ENCODE measurements at regions not wholly inside any gene's neighbourhood (a gene's known extent, or its start where the extent isn't known, plus 50 kb on each side); places are given as distances from the start of the nearest gene placed in this dataset.

GRCh38 chr1:224512600-224513151 lies 78.1 kb upstream of the WDR26 start:
- FAIRE-seq (no peak), DNase-seq (ENCODE audit: insufficient read length, low spot score) (no peak)
- TF ChIP-seq POU2F2 (IDR thresholded peaks at IDR 0.05; ENCODE audit: low read depth, low read length) (no peak), SPI1 (IDR thresholded peaks at IDR 0.05; ENCODE audit: low read depth, low read length) (no peak)

- no peak for DNase-seq (ENCODE audit: insufficient read length, low spot score)
- TF ChIP-seq SPI1 (IDR thresholded peaks at IDR 0.05; ENCODE audit: low read depth, low read length) (no peak), TAF1 (IDR thresholded peaks at IDR 0.05; ENCODE audit: low read depth, low read length) (no peak), POLR2AphosphoS5 (IDR thresholded peaks at IDR 0.05; ENCODE audit: low read depth, low read length) (no peak), PAX5 (IDR thresholded peaks at IDR 0.05; ENCODE audit: insufficient read depth, low read length, severe bottlenecking) (no peak), POLR2A (IDR thresholded peaks at IDR 0.05; ENCODE audit: low read depth, low read length) (no peak), POU2F2 (IDR thresholded peaks at IDR 0.05; ENCODE audit: low read depth, low read length) (no peak)
- FAIRE-seq: no peak
These were observed 78.8 kb upstream of the WDR26 start for GRCh38 chr1:224513383-224513782.

GRCh38 chr1:224513787-224514209 lies 79.2 kb upstream of the WDR26 start:
- FAIRE-seq (peak; percentile 93), DNase-seq (ENCODE audit: insufficient read length, low spot score) (peak; percentile 84)
- TF ChIP-seq POU2F2 (IDR thresholded peaks at IDR 0.05; ENCODE audit: low read depth, low read length) (no peak), POLR2AphosphoS5 (IDR thresholded peaks at IDR 0.05; ENCODE audit: low read depth, low read length) (no peak), POLR2A (IDR thresholded peaks at IDR 0.05; ENCODE audit: low read depth, low read length) (no peak), SPI1 (IDR thresholded peaks at IDR 0.05; ENCODE audit: low read depth, low read length) (no peak), TAF1 (IDR thresholded peaks at IDR 0.05; ENCODE audit: low read depth, low read length) (no peak), PAX5 (IDR thresholded peaks at IDR 0.05; ENCODE audit: insufficient read depth, low read length, severe bottlenecking) (no peak)

GRCh38 chr1:224517171-224517570 lies 82.6 kb upstream of the WDR26 start:
- TF ChIP-seq TAF1 (IDR thresholded peaks at IDR 0.05; ENCODE audit: low read depth, low read length) (no peak), PAX5 (IDR thresholded peaks at IDR 0.05; ENCODE audit: insufficient read depth, low read length, severe bottlenecking) (no peak), SPI1 (IDR thresholded peaks at IDR 0.05; ENCODE audit: low read depth, low read length) (no peak), POLR2AphosphoS5 (IDR thresholded peaks at IDR 0.05; ENCODE audit: low read depth, low read length) (no peak), POU2F2 (IDR thresholded peaks at IDR 0.05; ENCODE audit: low read depth, low read length) (no peak), POLR2A (IDR thresholded peaks at IDR 0.05; ENCODE audit: low read depth, low read length) (no peak)
- FAIRE-seq (no peak), DNase-seq (ENCODE audit: insufficient read length, low spot score) (no peak)

- DNase-seq (ENCODE audit: insufficient read length, low spot score) (no peak), FAIRE-seq (no peak)
- TF ChIP-seq PAX5 (IDR thresholded peaks at IDR 0.05; ENCODE audit: insufficient read depth, low read length, severe bottlenecking): no peak
- no peak for TF ChIP-seq TAF1 (IDR thresholded peaks at IDR 0.05; ENCODE audit: low read depth, low read length)
- no peak for TF ChIP-seq SPI1 (IDR thresholded peaks at IDR 0.05; ENCODE audit: low read depth, low read length)
- no peak for TF ChIP-seq POLR2A (IDR thresholded peaks at IDR 0.05; ENCODE audit: low read depth, low read length)
- TF ChIP-seq POLR2AphosphoS5 (IDR thresholded peaks at IDR 0.05; ENCODE audit: low read depth, low read length): no peak
- TF ChIP-seq POU2F2 (IDR thresholded peaks at IDR 0.05; ENCODE audit: low read depth, low read length): no peak
These were observed 83.9 kb upstream of the WDR26 start for GRCh38 chr1:224518528-224518927.

GRCh38 chr1:224519874-224520273 lies 85.3 kb upstream of the WDR26 start:
- TF ChIP-seq POU2F2 (IDR thresholded peaks at IDR 0.05; ENCODE audit: low read depth, low read length) (no peak), PAX5 (IDR thresholded peaks at IDR 0.05; ENCODE audit: insufficient read depth, low read length, severe bottlenecking) (no peak)
- FAIRE-seq (no peak), DNase-seq (ENCODE audit: insufficient read length, low spot score) (no peak)

- DNase-seq (ENCODE audit: insufficient read length, low spot score) (no peak), FAIRE-seq (no peak)
- TF ChIP-seq POLR2AphosphoS5 (IDR thresholded peaks at IDR 0.05; ENCODE audit: low read depth, low read length) (no peak), PAX5 (IDR thresholded peaks at IDR 0.05; ENCODE audit: insufficient read depth, low read length, severe bottlenecking) (no peak), POLR2A (IDR thresholded peaks at IDR 0.05; ENCODE audit: low read depth, low read length) (no peak), SPI1 (IDR thresholded peaks at IDR 0.05; ENCODE audit: low read depth, low read length) (no peak), POU2F2 (IDR thresholded peaks at IDR 0.05; ENCODE audit: low read depth, low read length) (no peak), TAF1 (IDR thresholded peaks at IDR 0.05; ENCODE audit: low read depth, low read length) (no peak)
These were observed 86.2 kb upstream of the WDR26 start for GRCh38 chr1:224520808-224521207.

GRCh38 chr1:224521904-224522734 lies 87.5 kb upstream of the WDR26 start:
- FAIRE-seq: no peak
- TF ChIP-seq POU2F2 (IDR thresholded peaks at IDR 0.05; ENCODE audit: low read depth, low read length): no peak
- TF ChIP-seq POLR2A (IDR thresholded peaks at IDR 0.05; ENCODE audit: low read depth, low read length): no peak
- no peak for TF ChIP-seq TAF1 (IDR thresholded peaks at IDR 0.05; ENCODE audit: low read depth, low read length)
- TF ChIP-seq POLR2AphosphoS5 (IDR thresholded peaks at IDR 0.05; ENCODE audit: low read depth, low read length): no peak
- TF ChIP-seq SPI1 (IDR thresholded peaks at IDR 0.05; ENCODE audit: low read depth, low read length): no peak
- no peak for TF ChIP-seq PAX5 (IDR thresholded peaks at IDR 0.05; ENCODE audit: insufficient read depth, low read length, severe bottlenecking)
- no peak for DNase-seq (ENCODE audit: insufficient read length, low spot score)

GRCh38 chr1:224523676-224524075 lies 89.1 kb upstream of the WDR26 start:
- TF ChIP-seq SPI1 (IDR thresholded peaks at IDR 0.05; ENCODE audit: low read depth, low read length) (no peak), TAF1 (IDR thresholded peaks at IDR 0.05; ENCODE audit: low read depth, low read length) (no peak), POLR2AphosphoS5 (IDR thresholded peaks at IDR 0.05; ENCODE audit: low read depth, low read length) (no peak), POLR2A (IDR thresholded peaks at IDR 0.05; ENCODE audit: low read depth, low read length) (no peak)
- DNase-seq (ENCODE audit: insufficient read length, low spot score) (no peak), FAIRE-seq (no peak)

GRCh38 chr1:224524679-224525078 lies 90.1 kb upstream of the WDR26 start:
- TF ChIP-seq POLR2A (IDR thresholded peaks at IDR 0.05; ENCODE audit: low read depth, low read length) (no peak), POLR2AphosphoS5 (IDR thresholded peaks at IDR 0.05; ENCODE audit: low read depth, low read length) (no peak), PAX5 (IDR thresholded peaks at IDR 0.05; ENCODE audit: insufficient read depth, low read length, severe bottlenecking) (no peak), TAF1 (IDR thresholded peaks at IDR 0.05; ENCODE audit: low read depth, low read length) (no peak), SPI1 (IDR thresholded peaks at IDR 0.05; ENCODE audit: low read depth, low read length) (no peak), POU2F2 (IDR thresholded peaks at IDR 0.05; ENCODE audit: low read depth, low read length) (no peak)
- no peak for DNase-seq (ENCODE audit: insufficient read length, low spot score)
- FAIRE-seq: no peak
